SK-N-MC (cell line): ENCODE measurements at regions not wholly inside any gene's neighbourhood (a gene's known extent, or its start where the extent isn't known, plus 50 kb on each side); places are given as distances from the start of the nearest gene placed in this dataset.

Experiments used
- DNase-seq: peaks from one replicate; pipeline ENCODE4 v3.0.0-alpha.2; 2011; ENCODE audit warnings: low read depth, low spot score
- H3K27ac ChIP-seq: fragments of 200-600 bp; sonication (generic); 2 replicates; pipeline ENCODE4 v1.5.1; 2016; ENCODE audit warnings: mixed run types
- H3K36me3 ChIP-seq: fragments of 200-600 bp; sonication (generic); 2 replicates; pipeline ENCODE4 v1.6.1; 2017; ENCODE audit warnings: antibody characterized with exemption, low read length, mixed read lengths; ENCODE audit not compliant: insufficient read depth
- H3K4me3 ChIP-seq: fragments of 200-600 bp; sonication (generic); 2 replicates; pipeline ENCODE4 v1.5.1; 2016
- H3K9ac ChIP-seq: fragments of 200-600 bp; sonication (generic); 2 replicates; pipeline ENCODE4 v1.8.0; 2017; ENCODE audit warnings: mixed run types, mixed read lengths; ENCODE audit not compliant: insufficient read length
- H3K9me3 ChIP-seq: fragments of 200-600 bp; sonication (generic); 2 replicates; pipeline ENCODE4 v1.6.1; 2017; ENCODE audit warnings: low read depth, mild to moderate bottlenecking, antibody characterized with exemption, low read length, moderate library complexity, mixed read lengths
- EZH2 ChIP-seq: fragments of 200-600 bp; sonication (generic); IDR thresholded peaks from one replicate; pipeline ENCODE4 v1.6.1; 2017; ENCODE audit warnings: antibody characterized with exemption
- FOXP2 ChIP-seq: optimal IDR thresholded peaks from 2 replicates; pipeline ENCODE3; 2011; ENCODE audit warnings: mild to moderate bottlenecking, moderate library complexity; ENCODE audit not compliant: insufficient read depth; ENCODE audit errors: extremely low read length, control extremely low read depth
- POLR2AphosphoS5 ChIP-seq: IDR thresholded peaks from 2 replicates; pipeline ENCODE4 v1.6.1; 2012; ENCODE audit warnings: mild to moderate bottlenecking, low read depth, low read length, borderline replicate concordance

GRCh38 chr18:77470569-77471413, 221.1 kb downstream of the GALR1 start:
- Histone ChIP-seq H3K36me3 (no peaks in the 10 kb centered on the region), H3K9me3 (no peaks in the 10 kb centered on the region), H3K4me3 (no peak overlapping the region), H3K9ac (no peak overlapping the region), H3K27ac (no peak overlapping the region)
- DNase-seq = no peak
- TF ChIP-seq EZH2 (no peak), FOXP2 (no peak), POLR2AphosphoS5 (no peak)

GRCh38 chr18:77472509-77472908, 222.9 kb downstream of the GALR1 start:
- no peaks in the 10 kb centered on the region for H3K36me3 ChIP-seq
- no peak overlapping the region for H3K4me3 ChIP-seq
- DNase-seq = no peak
- H3K9me3 ChIP-seq = no peaks in the 10 kb centered on the region
- H3K27ac ChIP-seq = no peak overlapping the region
- TF ChIP-seq POLR2AphosphoS5 (no peak), FOXP2 (no peak), EZH2 (no peak)
- H3K9ac ChIP-seq = no peak overlapping the region

DNA sequence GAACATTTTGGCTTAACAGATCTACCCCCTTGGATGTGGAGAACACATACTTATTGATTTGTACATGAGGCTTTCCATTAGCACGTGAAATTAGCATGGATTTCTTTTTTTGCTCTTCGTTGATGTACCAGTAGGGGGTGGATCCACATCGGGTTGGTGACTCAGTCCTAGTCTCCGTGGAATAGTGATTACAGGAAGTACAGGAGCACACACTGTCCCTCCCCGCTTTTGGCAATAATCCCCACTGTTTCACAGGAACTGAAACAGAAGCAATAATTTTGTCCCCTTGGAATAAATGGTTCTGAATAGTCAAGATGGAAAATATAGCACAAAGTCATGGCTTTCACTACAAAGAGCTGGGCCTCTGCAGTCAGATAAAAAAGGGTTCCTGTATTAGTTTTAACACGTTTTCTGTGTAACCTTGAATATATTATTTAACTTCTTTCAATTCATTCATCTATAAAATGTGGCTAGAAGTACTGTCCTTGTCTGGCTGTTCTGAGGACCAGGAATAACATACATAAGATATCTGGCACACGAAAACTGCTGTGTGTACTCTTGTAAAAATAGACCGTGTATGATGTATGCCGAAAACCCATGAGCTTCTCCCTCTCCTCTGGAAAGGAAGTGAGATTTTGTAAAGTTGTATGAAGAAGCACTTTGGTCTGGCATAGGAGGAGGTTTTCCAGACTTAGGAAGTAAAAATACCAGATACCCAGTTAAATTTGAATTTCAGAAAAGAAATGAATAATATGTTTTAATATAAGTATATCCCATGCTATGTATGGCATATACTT, 229.2 kb downstream of the GALR1 start:
- H3K9me3 ChIP-seq = no peaks in the 10 kb centered on the region
- TF ChIP-seq EZH2 = no peak
- no peak overlapping the region for H3K4me3 ChIP-seq
- no peaks in the 10 kb centered on the region for H3K36me3 ChIP-seq
- H3K9ac ChIP-seq = no peak overlapping the region
- H3K27ac ChIP-seq = no peak overlapping the region
- no peak for DNase-seq

DNA sequence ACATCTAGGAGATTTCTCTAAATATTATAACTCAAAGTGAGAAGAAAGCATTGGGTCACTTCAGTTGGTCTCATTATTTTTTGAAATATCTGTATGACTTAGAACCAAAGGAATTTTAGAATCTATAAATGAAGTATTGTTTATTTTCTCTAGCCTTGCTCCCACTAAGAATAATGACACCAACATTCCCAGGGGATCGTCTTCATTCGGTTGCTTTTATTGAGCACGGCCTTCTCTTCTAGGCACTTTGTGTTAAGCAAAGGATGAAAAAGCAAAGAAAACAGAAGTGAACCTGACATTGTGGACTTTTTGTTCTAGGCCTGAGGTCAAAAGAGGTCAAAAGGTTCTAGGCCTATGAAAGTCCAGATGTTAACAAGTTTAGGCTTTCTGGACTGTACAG, 231.9 kb downstream of the GALR1 start:
- Histone ChIP-seq H3K36me3 (no peaks in the 10 kb centered on the region), H3K9ac (no peak overlapping the region), H3K9me3 (no peaks in the 10 kb centered on the region), H3K27ac (no peak overlapping the region), H3K4me3 (no peak overlapping the region)
- no peak for DNase-seq
- TF ChIP-seq EZH2 (no peak), POLR2AphosphoS5 (no peak), FOXP2 (no peak)

DNA sequence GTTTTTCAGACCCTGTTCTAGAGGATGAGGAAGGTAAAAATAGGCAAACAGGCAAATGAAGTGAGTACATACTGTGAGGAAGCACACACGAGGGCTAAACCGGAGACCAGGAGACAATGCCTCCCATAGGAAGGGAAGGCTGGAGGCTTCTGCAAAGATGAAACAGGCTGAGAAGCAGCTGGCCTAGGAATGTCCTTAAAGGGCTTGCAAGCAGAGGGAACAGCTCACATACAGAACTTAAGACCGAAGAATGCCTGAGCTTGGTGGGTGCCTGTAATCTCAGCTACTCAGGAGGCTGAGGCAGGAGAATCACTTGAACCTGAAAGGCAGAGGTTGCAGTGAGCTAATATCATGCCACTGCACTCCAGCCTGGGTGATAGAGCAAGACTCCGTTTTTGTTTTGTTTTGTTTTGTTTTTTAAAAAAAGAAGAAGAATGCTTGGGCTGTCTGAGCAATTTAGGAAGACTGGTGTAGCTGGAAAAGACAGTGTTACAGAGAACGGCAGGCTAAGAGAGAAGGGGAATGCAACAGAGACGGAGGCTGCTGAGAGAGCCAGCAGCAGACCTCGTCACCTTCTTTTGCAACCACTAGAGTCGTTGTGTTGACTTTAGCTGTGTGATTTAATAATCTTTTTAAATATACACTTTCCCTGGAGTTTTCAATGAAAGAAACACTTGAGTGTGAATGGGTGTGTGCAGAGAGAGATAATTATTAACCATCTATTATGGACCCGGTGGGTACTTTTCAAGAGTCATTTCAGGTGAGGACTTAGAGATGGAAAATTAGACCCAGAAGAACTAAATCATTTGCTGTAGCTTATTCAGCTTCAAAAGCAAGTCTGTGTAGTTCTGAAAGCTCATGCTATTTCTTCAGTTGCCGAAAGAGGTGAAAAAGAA, 232.8 kb downstream of the GALR1 start:
- Histone ChIP-seq H3K27ac (no peak overlapping the region), H3K9me3 (no peaks in the 10 kb centered on the region), H3K9ac (no peak overlapping the region), H3K4me3 (no peak overlapping the region), H3K36me3 (no peaks in the 10 kb centered on the region)
- no peak for TF ChIP-seq POLR2AphosphoS5
- no peak for DNase-seq

DNA sequence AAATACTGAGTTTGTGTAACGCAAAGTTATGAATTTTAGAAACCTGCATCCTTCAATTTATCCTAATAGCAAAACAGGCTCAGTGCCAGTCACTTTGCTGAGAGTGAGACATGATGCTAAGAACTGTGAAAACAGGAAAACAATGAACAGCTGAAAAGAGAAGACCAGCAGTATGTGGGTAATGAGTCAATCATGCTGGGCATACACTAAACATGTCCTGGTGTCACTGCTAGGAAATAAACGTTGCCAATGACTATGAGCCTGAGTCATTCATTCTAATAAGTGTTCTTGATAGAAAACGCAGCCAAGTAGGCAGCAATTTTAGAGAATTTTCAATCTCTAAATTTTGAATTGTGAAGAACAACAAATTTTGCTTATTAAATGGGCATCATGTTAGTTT, 237.3 kb downstream of the GALR1 start:
- no peak overlapping the region for H3K9ac ChIP-seq
- no peak overlapping the region for H3K4me3 ChIP-seq
- DNase-seq = no peak
- H3K9me3 ChIP-seq = no peaks in the 10 kb centered on the region
- H3K27ac ChIP-seq = no peak overlapping the region
- H3K36me3 ChIP-seq = no peaks in the 10 kb centered on the region
- TF ChIP-seq EZH2 (no peak), POLR2AphosphoS5 (no peak)

DNA sequence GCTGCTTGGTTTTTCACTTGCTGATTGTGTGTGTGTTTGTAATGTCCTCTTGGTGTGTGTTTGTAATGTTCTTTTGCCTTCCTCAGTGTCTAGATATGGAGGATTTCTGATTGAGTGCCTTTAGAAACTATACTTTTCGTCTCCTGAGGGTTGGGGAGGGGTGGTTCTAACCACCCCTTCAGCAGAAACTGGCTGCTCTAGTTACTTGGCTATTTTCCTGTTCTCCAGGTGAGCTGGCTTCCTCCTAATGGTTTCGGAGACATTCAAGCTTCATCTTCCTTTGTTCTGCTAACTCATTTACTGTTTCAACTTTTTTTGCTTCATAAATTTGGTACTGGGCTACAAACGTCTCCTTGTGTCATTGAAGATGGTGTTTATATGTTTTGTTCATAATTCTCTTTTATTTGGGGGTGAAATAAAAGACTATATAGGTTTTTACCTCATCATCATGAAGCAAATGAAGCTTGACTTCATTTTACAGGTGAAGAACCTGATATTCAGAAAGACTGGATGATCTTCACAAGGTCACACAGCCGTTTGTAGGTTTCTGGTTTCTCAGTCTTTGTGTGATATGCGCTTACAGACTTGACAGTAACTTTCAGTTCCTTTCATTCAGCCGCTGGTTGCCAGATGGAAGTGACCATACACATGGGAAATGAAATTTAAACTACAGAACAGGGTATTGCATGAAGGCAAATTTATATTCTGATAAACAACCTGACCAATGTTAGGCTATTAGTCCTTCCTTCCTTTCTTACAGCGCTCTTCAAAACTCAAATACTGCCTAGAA, 238.5 kb downstream of the GALR1 start:
- Histone ChIP-seq H3K9ac (no peak overlapping the region), H3K9me3 (no peaks in the 10 kb centered on the region), H3K4me3 (no peak overlapping the region), H3K27ac (no peak overlapping the region), H3K36me3 (no peaks in the 10 kb centered on the region)
- TF ChIP-seq FOXP2 (no peak), EZH2 (no peak), POLR2AphosphoS5 (no peak)
- DNase-seq = no peak

- Histone ChIP-seq H3K9ac (no peak overlapping the region), H3K36me3 (no peaks in the 10 kb centered on the region), H3K4me3 (no peak overlapping the region), H3K27ac (no peak overlapping the region), H3K9me3 (no peaks in the 10 kb centered on the region)
- no peak for DNase-seq
- TF ChIP-seq FOXP2 = no peak
- TF ChIP-seq EZH2 = no peak
- no peak for TF ChIP-seq POLR2AphosphoS5
These were observed 245.4 kb downstream of the GALR1 start for GRCh38 chr18:77495079-77495478.
